Fibroblast of villous mesenchyme (primary cell): ENCODE measurements at regions not wholly inside any gene's neighbourhood (a gene's known extent, or its start where the extent isn't known, plus 50 kb on each side); places are given as distances from the start of the nearest gene placed in this dataset.

Experiments
- DNase-seq: peaks from one replicate; pipeline ENCODE4 v3.0.0-alpha.2; 2010; ENCODE audit warnings: low read depth
- H3K4me3 ChIP-seq: 2 replicates; pipeline ENCODE4 v1.5.1; 2011; ENCODE audit warnings: low read depth, mild to moderate bottlenecking, low read length
- TF ChIP-seq, protein P1 (sequence below): IDR thresholded peaks from 2 replicates; pipeline ENCODE4 v1.5.1; 2012; ENCODE audit warnings: low read depth, mild to moderate bottlenecking, low read length; ENCODE audit not compliant: insufficient read depth

DNA sequence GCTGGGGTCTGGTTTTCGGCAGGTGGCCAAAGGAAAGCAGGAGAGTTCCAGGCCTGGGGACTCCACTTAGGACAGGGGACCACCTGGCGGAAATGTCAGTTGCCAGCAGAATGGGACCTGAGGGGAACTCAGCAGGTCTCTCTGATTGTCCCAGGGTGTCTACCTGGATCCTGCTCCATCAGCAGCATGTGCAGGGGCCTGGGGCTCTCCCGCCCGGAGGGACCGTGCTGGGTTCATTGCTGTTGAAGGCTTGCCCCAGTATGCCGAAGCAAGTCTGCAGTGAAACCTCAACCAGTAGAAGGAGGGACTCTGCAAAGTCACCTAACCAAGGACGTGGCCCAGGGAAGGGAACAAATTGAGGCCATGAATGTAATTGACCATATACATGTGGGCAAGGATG is 506.5 kb upstream of the MKI67 start:
- H3K4me3 ChIP-seq, result no peak overlapping the region
- no peak for DNase-seq
- TF ChIP-seq, protein P1, sequence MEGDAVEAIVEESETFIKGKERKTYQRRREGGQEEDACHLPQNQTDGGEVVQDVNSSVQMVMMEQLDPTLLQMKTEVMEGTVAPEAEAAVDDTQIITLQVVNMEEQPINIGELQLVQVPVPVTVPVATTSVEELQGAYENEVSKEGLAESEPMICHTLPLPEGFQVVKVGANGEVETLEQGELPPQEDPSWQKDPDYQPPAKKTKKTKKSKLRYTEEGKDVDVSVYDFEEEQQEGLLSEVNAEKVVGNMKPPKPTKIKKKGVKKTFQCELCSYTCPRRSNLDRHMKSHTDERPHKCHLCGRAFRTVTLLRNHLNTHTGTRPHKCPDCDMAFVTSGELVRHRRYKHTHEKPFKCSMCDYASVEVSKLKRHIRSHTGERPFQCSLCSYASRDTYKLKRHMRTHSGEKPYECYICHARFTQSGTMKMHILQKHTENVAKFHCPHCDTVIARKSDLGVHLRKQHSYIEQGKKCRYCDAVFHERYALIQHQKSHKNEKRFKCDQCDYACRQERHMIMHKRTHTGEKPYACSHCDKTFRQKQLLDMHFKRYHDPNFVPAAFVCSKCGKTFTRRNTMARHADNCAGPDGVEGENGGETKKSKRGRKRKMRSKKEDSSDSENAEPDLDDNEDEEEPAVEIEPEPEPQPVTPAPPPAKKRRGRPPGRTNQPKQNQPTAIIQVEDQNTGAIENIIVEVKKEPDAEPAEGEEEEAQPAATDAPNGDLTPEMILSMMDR, result no peak

DNA sequence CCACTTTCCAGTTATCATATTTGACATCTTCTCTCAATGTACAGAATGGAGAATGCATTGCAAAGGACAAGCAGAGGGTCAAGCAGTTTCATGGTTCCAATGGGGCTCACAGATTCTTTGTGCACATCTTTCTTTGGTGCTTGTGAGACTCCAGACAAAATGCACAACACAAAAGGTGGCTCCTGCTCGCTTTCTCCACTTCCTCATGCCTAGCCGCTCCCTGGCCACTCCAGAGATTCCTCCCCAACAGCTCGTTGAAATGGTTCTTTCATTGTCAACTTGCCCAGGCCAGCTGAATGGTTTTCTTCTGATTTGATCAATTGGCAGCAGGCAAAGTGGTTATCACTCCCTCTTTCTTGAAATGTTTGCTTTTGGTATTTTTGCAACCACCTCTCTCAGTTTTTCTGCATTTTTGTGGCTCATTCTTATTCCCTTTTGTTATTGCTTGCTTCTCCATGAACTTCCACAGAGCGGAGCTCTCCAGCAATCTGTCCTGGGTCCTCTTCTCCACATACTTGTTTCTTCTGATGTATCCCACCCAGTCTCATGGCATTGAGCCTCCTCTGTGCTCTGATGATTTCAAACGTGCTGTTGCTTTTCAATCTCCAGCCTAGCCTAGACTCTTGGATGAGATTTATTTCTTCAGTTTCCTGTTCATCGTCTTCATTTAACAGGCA is 507.8 kb upstream of the MKI67 start:
- H3K4me3 ChIP-seq, result no peak overlapping the region
- TF ChIP-seq, protein P1, result no peak
- no peak for DNase-seq

DNA sequence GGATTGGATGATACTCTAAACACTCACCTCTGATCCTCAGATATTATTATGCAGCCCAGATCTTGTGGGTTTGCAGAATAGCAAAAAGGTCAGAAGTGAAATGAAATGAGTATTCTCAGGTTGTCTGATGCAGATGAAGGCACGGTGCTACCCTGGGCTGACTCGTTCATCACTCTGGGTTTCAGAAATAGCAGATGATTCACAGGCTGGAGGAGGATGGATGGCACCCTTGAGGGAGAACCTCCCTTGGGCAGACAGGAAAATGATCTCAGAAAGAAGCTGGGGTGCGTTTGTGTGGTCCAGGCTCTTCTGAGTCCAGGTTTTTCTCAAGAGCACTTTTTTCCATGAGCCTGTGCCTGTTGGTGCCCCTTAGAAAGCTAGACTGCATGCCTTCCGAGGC is 515.8 kb upstream of the MKI67 start:
- DNase-seq, result no peak
- H3K4me3 ChIP-seq, result no peak overlapping the region
- TF ChIP-seq, protein P1, result no peak

DNA sequence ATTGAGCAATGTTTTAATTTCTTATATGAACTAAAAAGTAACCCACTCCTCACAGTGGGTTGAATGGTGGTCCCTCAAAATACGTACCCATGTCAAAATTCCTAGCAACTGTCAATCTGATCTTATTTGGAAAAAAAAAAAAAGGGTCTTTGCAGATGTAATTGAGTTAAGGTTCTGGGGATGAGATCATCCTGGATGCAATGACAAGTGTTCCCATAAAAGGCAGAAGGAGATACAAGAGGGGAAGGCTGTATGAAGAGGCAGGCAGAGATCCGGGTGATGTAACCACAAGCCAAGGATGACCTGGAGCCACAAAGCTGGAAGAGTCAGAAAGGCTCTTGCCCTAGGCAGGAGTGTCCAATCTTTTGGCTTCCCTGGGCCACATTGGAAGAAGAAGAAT is 516.3 kb upstream of the MKI67 start:
- DNase-seq, result no peak
- TF ChIP-seq, protein P1, result no peak
- H3K4me3 ChIP-seq, result no peak overlapping the region

DNA sequence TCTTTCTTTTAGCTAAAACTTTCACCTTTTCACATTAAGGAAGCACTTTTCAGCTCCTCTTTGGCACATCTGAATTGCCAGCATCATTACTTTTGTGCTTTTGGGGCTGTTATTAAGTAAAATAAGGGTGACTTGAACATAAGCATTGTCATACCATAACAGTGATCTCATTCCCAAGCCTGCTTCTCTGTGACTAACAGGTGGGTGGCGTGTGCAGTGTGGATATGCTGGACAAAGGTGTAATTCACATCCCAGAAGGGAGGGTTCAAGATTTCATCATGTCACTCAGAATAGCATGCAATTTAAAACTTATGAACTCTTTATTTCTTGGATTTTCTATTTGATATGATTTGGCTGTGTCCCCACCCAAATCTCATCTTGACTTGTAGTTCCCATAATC is 517.4 kb upstream of the MKI67 start:
- no peak for DNase-seq
- H3K4me3 ChIP-seq, result no peak overlapping the region

DNA sequence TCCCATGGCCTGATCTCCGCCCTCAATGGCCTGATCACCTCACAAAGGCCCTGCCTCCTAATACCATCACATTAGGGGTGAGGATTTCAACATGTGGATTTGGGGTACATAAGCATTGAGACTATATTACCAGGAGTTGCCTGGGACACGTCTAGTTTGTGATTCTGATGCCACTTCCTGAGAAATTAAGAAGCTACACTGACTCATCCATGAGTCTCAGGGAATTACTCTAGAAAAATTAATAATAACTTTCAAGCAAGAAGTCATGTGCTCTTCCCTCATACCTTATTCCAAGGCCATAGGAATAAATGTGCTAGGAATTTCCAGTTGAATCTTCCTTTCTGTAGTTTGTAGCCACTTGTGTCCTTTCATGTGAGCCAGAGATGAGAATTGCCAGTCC is 519.3 kb upstream of the MKI67 start:
- no peak overlapping the region for H3K4me3 ChIP-seq
- DNase-seq, result no peak
- TF ChIP-seq, protein P1, result no peak

More for the DNA sequence above, 517.4 kb upstream of the MKI67 start:
- TF ChIP-seq, protein P1, result no peak

DNA sequence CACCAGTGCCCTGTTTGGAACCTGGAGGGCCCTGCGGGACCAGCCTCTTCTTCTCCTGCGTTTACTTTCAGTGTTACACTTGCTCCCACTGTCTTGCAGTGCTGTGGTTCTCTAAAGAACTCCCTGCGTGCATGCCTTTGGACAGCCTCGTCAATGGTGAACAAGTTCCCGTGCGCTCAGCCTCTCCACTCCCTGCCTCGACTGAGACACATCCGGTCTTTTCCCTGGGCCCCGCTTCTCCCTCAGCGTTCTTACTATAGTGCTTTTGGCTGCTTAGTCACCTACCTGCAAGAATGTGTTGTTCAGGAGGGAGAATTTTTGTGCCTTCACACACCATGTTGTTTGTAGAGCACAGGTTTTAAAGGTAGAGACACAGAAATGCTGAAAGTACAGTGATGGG is 520.7 kb upstream of the MKI67 start:
- TF ChIP-seq, protein P1, result no peak
- no peak overlapping the region for H3K4me3 ChIP-seq
- DNase-seq, result no peak
